ENCODE measurements at regions not wholly inside any gene's neighbourhood (a gene's known extent, or its start where the extent isn't known, plus 50 kb on each side); places are given as distances from the start of the nearest gene placed in this dataset.

DNA sequence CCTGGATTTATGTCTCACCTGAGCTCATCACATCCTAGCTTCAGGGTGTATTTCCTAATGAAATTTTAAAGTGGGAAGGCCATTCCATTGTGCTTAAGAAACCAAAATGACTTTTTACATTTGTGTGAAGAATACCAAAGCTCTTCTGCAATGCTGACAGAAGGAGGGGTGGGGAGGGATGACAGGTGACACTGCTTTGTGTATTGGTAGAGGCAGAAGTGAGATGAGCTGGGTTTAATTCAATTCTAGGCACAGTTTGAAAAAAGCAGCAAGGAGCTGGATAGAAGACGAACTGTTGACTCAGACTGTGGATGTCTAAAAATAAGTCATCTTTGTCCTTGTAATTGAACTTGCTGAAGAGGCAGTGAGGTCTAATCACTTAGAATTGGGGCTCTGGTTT, 710.3 kb upstream of the KIRREL3 start:
- Histone ChIP-seq H3K9me3 (no peaks in the 10 kb centered on the region), H3K4me1 (replicated peaks) (no peaks in the 10 kb centered on the region), H3K27me3 (replicated peaks; ENCODE audit: insufficient read depth) (no peaks in the 10 kb centered on the region), H3K4me3 (no peak overlapping the region), H3K36me3 (no peaks in the 10 kb centered on the region), H3K27ac (no peak overlapping the region)
- intact Hi-C loops (cut with DNase I), result no loop called here
- 79% methylated on average over 1 of the region's 1 CpG for WGBS
- TF ChIP-seq, protein P1, sequence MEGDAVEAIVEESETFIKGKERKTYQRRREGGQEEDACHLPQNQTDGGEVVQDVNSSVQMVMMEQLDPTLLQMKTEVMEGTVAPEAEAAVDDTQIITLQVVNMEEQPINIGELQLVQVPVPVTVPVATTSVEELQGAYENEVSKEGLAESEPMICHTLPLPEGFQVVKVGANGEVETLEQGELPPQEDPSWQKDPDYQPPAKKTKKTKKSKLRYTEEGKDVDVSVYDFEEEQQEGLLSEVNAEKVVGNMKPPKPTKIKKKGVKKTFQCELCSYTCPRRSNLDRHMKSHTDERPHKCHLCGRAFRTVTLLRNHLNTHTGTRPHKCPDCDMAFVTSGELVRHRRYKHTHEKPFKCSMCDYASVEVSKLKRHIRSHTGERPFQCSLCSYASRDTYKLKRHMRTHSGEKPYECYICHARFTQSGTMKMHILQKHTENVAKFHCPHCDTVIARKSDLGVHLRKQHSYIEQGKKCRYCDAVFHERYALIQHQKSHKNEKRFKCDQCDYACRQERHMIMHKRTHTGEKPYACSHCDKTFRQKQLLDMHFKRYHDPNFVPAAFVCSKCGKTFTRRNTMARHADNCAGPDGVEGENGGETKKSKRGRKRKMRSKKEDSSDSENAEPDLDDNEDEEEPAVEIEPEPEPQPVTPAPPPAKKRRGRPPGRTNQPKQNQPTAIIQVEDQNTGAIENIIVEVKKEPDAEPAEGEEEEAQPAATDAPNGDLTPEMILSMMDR (IDR thresholded peaks at IDR 0.05), result no peak
- no peak for TF ChIP-seq POLR2AphosphoS5 (IDR thresholded peaks at IDR 0.05)
- no peak for TF ChIP-seq POLR2A (IDR thresholded peaks at IDR 0.05)
- DNase-seq (ENCODE audit: low spot score), result no peak

DNA sequence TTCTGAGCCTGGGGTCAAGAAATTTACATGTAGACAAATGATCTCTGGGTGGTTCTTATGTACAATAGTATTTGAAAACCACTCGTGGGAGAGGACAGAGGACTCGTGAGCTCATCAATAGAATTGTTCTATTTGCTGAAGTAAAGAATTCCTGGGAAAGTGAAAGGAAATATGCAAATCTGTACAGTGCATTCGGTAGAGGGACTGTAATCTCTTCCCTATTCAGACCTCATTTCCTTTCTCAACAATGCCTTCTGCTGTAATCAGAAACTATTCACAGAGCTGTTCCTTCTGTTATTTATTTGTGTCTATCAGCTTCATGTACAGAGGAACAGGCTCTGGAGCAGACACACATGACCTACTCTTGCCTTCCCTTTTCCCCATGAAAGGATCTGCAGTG, 709.4 kb upstream of the KIRREL3 start:
- no peak overlapping the region for H3K4me3 ChIP-seq
- DNase-seq (ENCODE audit: low spot score), result no peak
- TF ChIP-seq POLR2A (IDR thresholded peaks at IDR 0.05) (no peak), POLR2AphosphoS5 (IDR thresholded peaks at IDR 0.05) (no peak)
- TF ChIP-seq, protein P1 (IDR thresholded peaks at IDR 0.05), result no peak
- no peaks in the 10 kb centered on the region for H3K9me3 ChIP-seq
- H3K27me3 ChIP-seq (replicated peaks; ENCODE audit: insufficient read depth), result no peaks in the 10 kb centered on the region
- intact Hi-C loops (cut with DNase I), result no loop called here
- no peaks in the 10 kb centered on the region for H3K4me1 ChIP-seq (replicated peaks)
- 50% methylated on average over 3 of the region's 3 CpGs for WGBS
- H3K27ac ChIP-seq, result no peak overlapping the region
- no peaks in the 10 kb centered on the region for H3K36me3 ChIP-seq

DNA sequence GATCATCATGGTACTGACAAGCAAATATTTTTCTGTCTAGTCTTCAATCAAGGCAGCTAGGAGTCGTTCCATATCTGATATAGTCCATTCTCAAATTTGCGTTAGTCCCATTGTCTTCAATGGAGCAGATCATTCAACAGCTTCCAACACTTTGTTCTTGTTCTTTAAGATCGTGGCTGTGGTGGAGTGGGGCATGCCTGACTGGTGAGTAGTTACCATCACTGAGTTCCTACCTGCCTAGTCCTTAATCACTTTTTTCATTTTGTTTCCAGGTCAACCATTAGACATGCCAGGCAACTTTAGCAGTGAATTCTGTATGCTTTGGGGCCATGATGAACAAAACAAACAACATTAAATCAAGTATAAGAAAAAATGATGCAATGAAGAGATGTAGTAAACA, 693.1 kb upstream of the KIRREL3 start:
- intact Hi-C loops (cut with DNase I), result no loop called here
- no peak for DNase-seq (ENCODE audit: low spot score)
- H3K9me3 ChIP-seq, result no peaks in the 10 kb centered on the region
- no peak for TF ChIP-seq POLR2AphosphoS5 (IDR thresholded peaks at IDR 0.05)
- TF ChIP-seq POLR2A (IDR thresholded peaks at IDR 0.05), result no peak
- TF ChIP-seq, protein P1 (IDR thresholded peaks at IDR 0.05), result no peak
- H3K36me3 ChIP-seq, result no peaks in the 10 kb centered on the region
- no peaks in the 10 kb centered on the region for H3K4me1 ChIP-seq (replicated peaks)
- 40% methylated on average over 3 of the region's 3 CpGs for WGBS
- H3K27me3 ChIP-seq (replicated peaks; ENCODE audit: insufficient read depth), result no peaks in the 10 kb centered on the region
- H3K4me3 ChIP-seq, result no peak overlapping the region
- no peak overlapping the region for H3K27ac ChIP-seq

DNA sequence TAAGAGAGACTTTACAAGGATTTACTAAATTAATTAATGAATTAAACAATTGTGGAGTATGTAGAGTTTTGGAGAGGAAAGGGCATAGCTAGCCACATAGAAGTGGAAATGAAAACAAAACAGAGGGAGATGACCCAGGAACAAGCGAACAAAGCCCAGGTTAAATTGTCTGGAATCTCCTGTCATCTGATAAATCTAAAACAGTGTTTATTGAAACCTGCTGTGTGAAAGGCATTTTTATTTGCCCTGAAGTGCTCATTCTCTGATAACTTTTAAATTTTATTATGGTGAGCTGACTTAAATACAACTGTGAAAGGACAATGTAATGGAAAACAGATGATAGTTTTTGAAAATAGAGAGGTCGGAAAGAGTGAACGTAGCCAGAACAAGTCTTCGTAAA, 682.8 kb upstream of the KIRREL3 start:
- Histone ChIP-seq H3K4me3 (no peak overlapping the region), H3K27ac (no peak overlapping the region), H3K27me3 (replicated peaks; ENCODE audit: insufficient read depth) (no peaks in the 10 kb centered on the region), H3K36me3 (no peaks in the 10 kb centered on the region), H3K9me3 (no peaks in the 10 kb centered on the region), H3K4me1 (replicated peaks) (no peaks in the 10 kb centered on the region)
- no peak for TF ChIP-seq POLR2A (IDR thresholded peaks at IDR 0.05)
- TF ChIP-seq, protein P1 (IDR thresholded peaks at IDR 0.05), result no peak
- no peak for TF ChIP-seq POLR2AphosphoS5 (IDR thresholded peaks at IDR 0.05)
- no peak for DNase-seq (ENCODE audit: low spot score)
- WGBS, result 59% methylated on average over 4 of the region's 4 CpGs
- intact Hi-C loops (cut with DNase I), result no loop called here

DNA sequence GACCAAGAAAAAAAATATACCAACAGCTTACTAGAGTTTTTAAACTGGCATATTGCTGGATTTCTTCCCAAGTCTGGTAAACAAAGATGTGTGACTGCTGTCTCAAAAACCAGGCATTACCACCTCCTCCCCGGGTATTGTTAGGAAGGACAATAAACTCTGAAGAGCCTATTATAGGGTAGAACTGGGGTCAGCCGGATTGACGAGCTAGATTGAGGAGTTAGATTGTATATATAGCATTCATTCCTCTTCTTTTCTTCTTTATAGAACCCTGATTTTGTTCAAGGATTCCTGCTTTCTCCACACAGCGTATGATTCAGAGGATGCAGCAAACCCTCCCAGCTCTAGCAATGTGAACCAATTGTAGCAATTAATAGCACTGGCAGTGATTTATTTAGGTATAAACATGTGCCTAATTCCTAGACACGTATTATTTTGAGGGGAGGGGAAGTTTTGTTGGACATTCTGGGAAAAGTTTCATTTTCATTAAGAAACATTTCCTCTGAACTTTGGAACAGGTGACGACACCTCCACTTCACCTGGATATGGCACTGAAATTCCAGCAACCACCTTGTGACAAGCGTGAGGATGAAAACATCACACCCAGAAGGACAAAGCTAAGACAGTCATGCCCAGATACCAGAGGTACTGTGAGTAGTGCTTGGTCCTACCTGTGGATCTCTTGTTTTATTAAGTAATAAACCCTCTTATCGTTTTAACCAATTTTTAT, 679.4 kb upstream of the KIRREL3 start:
- no peaks in the 10 kb centered on the region for H3K9me3 ChIP-seq
- H3K27me3 ChIP-seq (replicated peaks; ENCODE audit: insufficient read depth), result no peaks in the 10 kb centered on the region
- no peak overlapping the region for H3K4me3 ChIP-seq
- no peaks in the 10 kb centered on the region for H3K4me1 ChIP-seq (replicated peaks)
- 50% methylated on average over 8 of the region's 8 CpGs for WGBS
- no peak for DNase-seq (ENCODE audit: low spot score)
- intact Hi-C loops (cut with DNase I), result no loop called here
- no peak overlapping the region for H3K27ac ChIP-seq
- H3K36me3 ChIP-seq, result no peaks in the 10 kb centered on the region
- TF ChIP-seq POLR2AphosphoS5 (IDR thresholded peaks at IDR 0.05) (no peak), POLR2A (IDR thresholded peaks at IDR 0.05) (no peak)
- TF ChIP-seq, protein P1 (IDR thresholded peaks at IDR 0.05), result no peak

All from prostate gland (tissue), 2 donors.